ENCODE measurements at regions not wholly inside any gene's neighbourhood (a gene's known extent, or its start where the extent isn't known, plus 50 kb on each side); places are given as distances from the start of the nearest gene placed in this dataset.

- H3K9me3 ChIP-seq (ENCODE audit: insufficient read depth, low read depth, low read length), result no peaks in the 10 kb centered on the region; the same call in 1 of the 2 replicates
- H3K9ac ChIP-seq (ENCODE audit: low read depth, low read length, poor library complexity, severe bottlenecking), result no peak overlapping the region
- H3K27me3 ChIP-seq (ENCODE audit: insufficient read depth, low read length, poor library complexity, severe bottlenecking), result no peaks in the 10 kb centered on the region
- H3F3A ChIP-seq (ENCODE audit: low read depth), result no peaks in the 10 kb centered on the region
- no peaks in the 10 kb centered on the region for H3K9me2 ChIP-seq (replicated peaks; ENCODE audit: low read depth, low read length)
- H3K4me2 ChIP-seq (ENCODE audit: low read depth, low read length, poor library complexity, severe bottlenecking), result no peak overlapping the region
- H3K4me3 ChIP-seq (ENCODE audit: low read length, poor library complexity, severe bottlenecking), result no peak overlapping the region
- H3K4me1 ChIP-seq (ENCODE audit: insufficient read depth, low read length, poor library complexity, severe bottlenecking), result no peaks in the 10 kb centered on the region
- no peaks in the 10 kb centered on the region for H4K20me1 ChIP-seq (ENCODE audit: insufficient read depth, low read length, poor library complexity, severe bottlenecking)
- no peak for TF ChIP-seq EZH2phosphoT487 (IDR thresholded peaks at IDR 0.05; ENCODE audit: borderline replicate concordance)
- TF ChIP-seq CTCF (conservative IDR thresholded peaks at IDR 0.05; ENCODE audit: low read length), result no peak
- no peak overlapping the region for H2AFZ ChIP-seq (ENCODE audit: low read length)
- H3K79me2 ChIP-seq (ENCODE audit: insufficient read depth, low read length), result no peaks in the 10 kb centered on the region
- no peaks in the 10 kb centered on the region for H3K36me3 ChIP-seq (ENCODE audit: insufficient read depth, low read length)
Measured at GRCh38 chr1:238138059-238138626, 247.4 kb upstream of the ZP4 start.

GRCh38 chr1:238135708-238136664, 245.3 kb upstream of the ZP4 start:
- Histone ChIP-seq H3F3A (ENCODE audit: low read depth) (no peaks in the 10 kb centered on the region), H3K9ac (ENCODE audit: low read depth, low read length, poor library complexity, severe bottlenecking) (no peak overlapping the region), H3K9me3 (ENCODE audit: insufficient read depth, low read depth, low read length) (no peaks in the 10 kb centered on the region; the same call in 1 of the 2 replicates), H3K4me3 (ENCODE audit: low read length, poor library complexity, severe bottlenecking) (no peak overlapping the region), H3K36me3 (ENCODE audit: insufficient read depth, low read length) (no peaks in the 10 kb centered on the region), H4K20me1 (ENCODE audit: insufficient read depth, low read length, poor library complexity, severe bottlenecking) (no peaks in the 10 kb centered on the region), H3K9me2 (replicated peaks; ENCODE audit: low read depth, low read length) (no peaks in the 10 kb centered on the region), H3K27me3 (ENCODE audit: insufficient read depth, low read length, poor library complexity, severe bottlenecking) (no peaks in the 10 kb centered on the region), H2AFZ (ENCODE audit: low read length) (no peak overlapping the region), H3K4me2 (ENCODE audit: low read depth, low read length, poor library complexity, severe bottlenecking) (no peak overlapping the region), H3K4me1 (ENCODE audit: insufficient read depth, low read length, poor library complexity, severe bottlenecking) (no peaks in the 10 kb centered on the region), H3K79me2 (ENCODE audit: insufficient read depth, low read length) (no peaks in the 10 kb centered on the region)
- TF ChIP-seq CTCF (conservative IDR thresholded peaks at IDR 0.05; ENCODE audit: low read length) (no peak), EZH2phosphoT487 (IDR thresholded peaks at IDR 0.05; ENCODE audit: borderline replicate concordance) (no peak)

GRCh38 chr1:238129677-238130076, 239.0 kb upstream of the ZP4 start:
- Histone ChIP-seq H4K20me1 (ENCODE audit: insufficient read depth, low read length, poor library complexity, severe bottlenecking) (no peaks in the 10 kb centered on the region), H3K9ac (ENCODE audit: low read depth, low read length, poor library complexity, severe bottlenecking) (no peak overlapping the region), H3K4me2 (ENCODE audit: low read depth, low read length, poor library complexity, severe bottlenecking) (no peak overlapping the region), H3K27me3 (ENCODE audit: insufficient read depth, low read length, poor library complexity, severe bottlenecking) (no peaks in the 10 kb centered on the region), H3K9me3 (ENCODE audit: insufficient read depth, low read depth, low read length) (no peaks in the 10 kb centered on the region; the same call in 1 of the 2 replicates), H3K4me3 (ENCODE audit: low read length, poor library complexity, severe bottlenecking) (no peak overlapping the region), H3K4me1 (ENCODE audit: insufficient read depth, low read length, poor library complexity, severe bottlenecking) (no peaks in the 10 kb centered on the region), H3K9me2 (replicated peaks; ENCODE audit: low read depth, low read length) (no peaks in the 10 kb centered on the region), H2AFZ (ENCODE audit: low read length) (no peak overlapping the region), H3K79me2 (ENCODE audit: insufficient read depth, low read length) (no peaks in the 10 kb centered on the region), H3F3A (ENCODE audit: low read depth) (no peaks in the 10 kb centered on the region), H3K36me3 (ENCODE audit: insufficient read depth, low read length) (no peaks in the 10 kb centered on the region)
- TF ChIP-seq EZH2phosphoT487 (IDR thresholded peaks at IDR 0.05; ENCODE audit: borderline replicate concordance) (no peak), CTCF (conservative IDR thresholded peaks at IDR 0.05; ENCODE audit: low read length) (no peak)
